HFF-Myc (cell line): ENCODE measurements at regions not wholly inside any gene's neighbourhood (a gene's known extent, or its start where the extent isn't known, plus 50 kb on each side); places are given as distances from the start of the nearest gene placed in this dataset.

Experiments used
- DNase-seq: peaks from one replicate; pipeline ENCODE4 v3.0.0-alpha.2; 2011; ENCODE audit warnings: low read depth; ENCODE audit errors: extremely low read depth
- H3K4me3 ChIP-seq: replicated peaks from 2 replicates; pipeline ENCODE4 v1.5.1; 2011; ENCODE audit warnings: low read depth, mild to moderate bottlenecking, control low read depth, low read length
- TF ChIP-seq, protein P1 (sequence below): IDR thresholded peaks from 2 replicates; pipeline ENCODE4 v1.5.1; 2012; ENCODE audit warnings: mild to moderate bottlenecking, low read depth, low read length, control low read depth; ENCODE audit errors: missing control alignments

DNA sequence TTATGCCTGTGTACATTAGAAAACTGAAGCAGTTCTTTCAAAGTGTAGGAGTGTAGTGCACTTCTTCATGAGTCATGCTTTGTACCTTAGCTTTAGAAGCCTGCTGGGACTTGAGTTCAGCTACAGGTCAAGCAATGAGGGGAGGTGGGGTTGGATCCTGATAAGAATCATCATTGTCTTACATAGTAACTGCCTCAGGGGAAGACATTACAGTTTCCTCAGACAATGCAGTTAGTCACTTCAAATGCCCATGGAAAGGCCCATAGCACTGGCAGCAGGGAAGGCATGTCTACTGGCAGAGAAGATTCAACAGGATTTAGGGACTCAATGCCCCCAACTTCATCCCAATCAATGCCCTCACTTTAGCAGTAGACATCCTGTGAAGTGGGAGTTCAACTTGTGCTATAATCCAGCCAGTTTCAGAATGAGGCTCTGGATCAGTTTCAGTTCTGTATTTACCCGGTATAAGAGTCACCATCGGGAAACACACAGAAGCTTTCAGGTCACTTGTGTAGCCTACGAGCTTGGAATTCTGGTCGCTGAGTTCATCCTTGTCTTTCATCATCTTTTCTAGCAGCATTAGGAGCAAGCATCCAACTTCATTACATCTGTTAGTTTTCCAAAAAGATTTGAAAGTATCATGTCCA is 1216.5 kb downstream of the RAPGEF2 start:
- TF ChIP-seq, protein P1, sequence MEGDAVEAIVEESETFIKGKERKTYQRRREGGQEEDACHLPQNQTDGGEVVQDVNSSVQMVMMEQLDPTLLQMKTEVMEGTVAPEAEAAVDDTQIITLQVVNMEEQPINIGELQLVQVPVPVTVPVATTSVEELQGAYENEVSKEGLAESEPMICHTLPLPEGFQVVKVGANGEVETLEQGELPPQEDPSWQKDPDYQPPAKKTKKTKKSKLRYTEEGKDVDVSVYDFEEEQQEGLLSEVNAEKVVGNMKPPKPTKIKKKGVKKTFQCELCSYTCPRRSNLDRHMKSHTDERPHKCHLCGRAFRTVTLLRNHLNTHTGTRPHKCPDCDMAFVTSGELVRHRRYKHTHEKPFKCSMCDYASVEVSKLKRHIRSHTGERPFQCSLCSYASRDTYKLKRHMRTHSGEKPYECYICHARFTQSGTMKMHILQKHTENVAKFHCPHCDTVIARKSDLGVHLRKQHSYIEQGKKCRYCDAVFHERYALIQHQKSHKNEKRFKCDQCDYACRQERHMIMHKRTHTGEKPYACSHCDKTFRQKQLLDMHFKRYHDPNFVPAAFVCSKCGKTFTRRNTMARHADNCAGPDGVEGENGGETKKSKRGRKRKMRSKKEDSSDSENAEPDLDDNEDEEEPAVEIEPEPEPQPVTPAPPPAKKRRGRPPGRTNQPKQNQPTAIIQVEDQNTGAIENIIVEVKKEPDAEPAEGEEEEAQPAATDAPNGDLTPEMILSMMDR: no peak
- no peak overlapping the region for H3K4me3 ChIP-seq
- DNase-seq: no peak

DNA sequence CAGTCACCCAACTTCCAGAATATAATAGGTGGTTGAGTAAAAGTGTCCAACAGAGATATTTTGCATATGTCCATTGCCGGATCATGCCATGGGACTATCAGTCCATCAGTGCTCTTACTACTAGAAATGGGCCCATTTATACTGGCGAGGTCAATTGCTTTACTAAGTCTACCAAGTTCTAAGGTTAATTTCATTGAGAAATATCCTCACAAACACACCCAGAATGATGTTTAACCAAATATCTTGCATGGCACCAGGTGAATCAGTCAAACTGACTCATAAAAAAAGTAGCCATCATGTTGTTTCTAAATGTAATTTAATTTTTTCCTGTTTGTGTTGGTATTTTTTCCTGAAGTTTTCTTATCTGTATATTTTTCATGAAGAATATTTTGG is 1217.0 kb downstream of the RAPGEF2 start:
- TF ChIP-seq, protein P1: no peak
- no peak overlapping the region for H3K4me3 ChIP-seq
- no peak for DNase-seq

DNA sequence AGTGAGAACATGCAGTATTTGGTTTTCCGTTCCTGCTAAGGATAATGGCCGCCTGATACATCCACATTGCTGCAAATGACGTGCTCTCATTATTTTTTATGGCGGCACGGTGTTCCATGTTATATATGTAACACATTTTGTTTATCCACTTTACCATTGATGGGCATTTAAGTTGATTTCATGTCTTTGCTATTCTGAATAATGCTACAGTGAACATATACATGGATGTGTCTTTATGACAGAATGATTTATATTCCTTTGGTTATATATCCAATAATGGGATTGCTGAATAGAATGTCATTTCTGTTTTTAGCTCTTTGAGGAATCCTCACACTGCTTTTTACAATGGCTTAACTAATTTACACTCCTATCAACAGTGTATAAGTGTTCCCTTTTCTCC is 1223.2 kb downstream of the RAPGEF2 start:
- H3K4me3 ChIP-seq: no peak overlapping the region
- TF ChIP-seq, protein P1: no peak
- DNase-seq: no peak

DNA sequence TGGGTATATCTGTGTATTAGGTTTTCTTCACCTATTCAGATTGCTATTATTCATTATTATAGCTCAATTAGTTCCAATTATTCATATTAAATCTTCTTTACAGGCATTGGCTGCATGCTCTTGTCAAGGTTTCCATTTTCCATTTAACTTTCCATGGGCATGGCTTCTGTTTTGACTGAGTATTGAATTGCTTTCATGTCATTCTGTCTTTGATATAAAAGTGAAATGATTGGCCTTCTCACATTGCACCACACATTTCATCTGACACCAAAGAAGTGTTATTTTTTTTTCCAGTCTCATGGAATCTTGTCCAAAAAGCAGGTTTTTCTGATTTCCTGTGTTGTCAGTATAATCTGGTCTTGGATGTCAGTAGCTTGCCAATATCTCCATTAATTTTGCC is 1244.3 kb downstream of the RAPGEF2 start:
- H3K4me3 ChIP-seq: no peak overlapping the region
- no peak for DNase-seq
- TF ChIP-seq, protein P1: no peak

DNA sequence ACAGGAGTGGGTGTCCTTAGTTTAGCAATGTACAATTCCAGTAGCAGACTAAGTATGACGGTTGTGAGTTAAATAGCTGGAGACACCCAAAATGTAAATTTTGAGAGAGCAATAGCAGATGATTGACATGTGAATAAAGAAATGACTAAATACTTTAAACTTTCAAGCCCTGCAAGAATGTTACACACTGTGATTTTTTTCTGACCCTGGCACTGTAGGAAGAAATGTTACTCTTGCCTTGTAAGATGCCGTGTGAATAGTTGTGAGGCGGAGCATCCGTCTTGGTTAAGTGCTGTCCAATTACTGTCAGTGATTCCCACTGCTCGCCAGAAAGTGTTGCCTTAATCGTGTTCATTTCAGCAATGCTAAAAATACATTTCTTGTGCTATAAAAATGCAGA is 1248.1 kb downstream of the RAPGEF2 start:
- TF ChIP-seq, protein P1: no peak
- H3K4me3 ChIP-seq: no peak overlapping the region
- no peak for DNase-seq

DNA sequence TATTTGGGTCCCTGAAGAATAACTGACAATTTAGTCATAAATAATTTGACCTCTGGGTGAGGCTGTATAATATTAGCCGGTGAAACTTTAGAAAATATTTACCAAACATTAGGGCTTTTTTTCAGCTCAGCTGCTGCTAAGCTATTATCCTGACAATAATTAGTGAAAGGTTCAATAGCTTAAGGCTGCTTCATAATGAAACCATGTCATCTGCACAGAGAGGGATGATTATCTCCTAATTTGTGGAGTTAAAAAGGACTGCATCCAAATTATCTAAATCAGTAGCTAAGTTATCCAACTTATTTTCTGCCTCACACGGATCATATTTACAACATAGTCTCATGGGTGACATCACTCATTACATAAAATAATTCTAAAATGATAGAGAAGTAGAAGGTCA is 1249.8 kb downstream of the RAPGEF2 start:
- DNase-seq: no peak
- no peak overlapping the region for H3K4me3 ChIP-seq
- TF ChIP-seq, protein P1: no peak

DNA sequence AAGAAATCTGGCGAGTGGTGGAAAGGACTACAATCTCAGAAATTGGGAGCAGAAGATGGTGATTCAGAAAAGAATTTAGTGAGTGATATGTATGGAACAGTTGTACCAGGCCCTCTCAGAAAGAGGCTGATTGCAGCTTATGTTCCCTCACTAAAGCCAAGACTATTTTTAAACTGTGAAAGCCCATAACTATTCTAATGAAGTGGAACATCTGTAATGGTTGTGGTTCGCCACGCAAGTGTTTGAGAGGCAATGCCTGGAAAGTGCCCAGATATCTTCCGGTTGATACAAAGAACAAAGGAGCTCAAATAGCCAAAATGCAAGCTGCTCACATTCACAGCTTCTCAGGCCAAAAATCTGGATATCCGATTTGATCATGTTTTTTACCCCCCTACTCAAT is 1250.7 kb downstream of the RAPGEF2 start:
- TF ChIP-seq, protein P1: no peak
- DNase-seq: no peak
- no peak overlapping the region for H3K4me3 ChIP-seq
